GM23338 (cell line): ENCODE measurements at regions not wholly inside any gene's neighbourhood (a gene's known extent, or its start where the extent isn't known, plus 50 kb on each side); places are given as distances from the start of the nearest gene placed in this dataset.

Source experiments
- ATAC-seq: fragments of 200-7000 bp; cut with Tn5 transposase; 3 replicates; pipeline ENCODE4 v1.9.1; 2020
- DNase-seq: peaks from one replicate; pipeline ENCODE4 v3.0.0-alpha.2; 2015; ENCODE audit warnings: low spot score
- H2AFZ ChIP-seq: fragments of 200-600 bp; sonication (generic); 2 replicates; pipeline ENCODE4 v1.8.0; 2016; ENCODE audit warnings: antibody characterized with exemption, mild to moderate bottlenecking, moderate library complexity
- H3F3A ChIP-seq: fragments of 200-600 bp; sonication (generic); replicated peaks from 2 replicates; pipeline ENCODE4 v1.8.0; 2017; ENCODE audit warnings: antibody characterized with exemption, mixed run types, low read depth
- H3K27ac ChIP-seq: fragments of 200-600 bp; sonication (generic); 2 replicates; pipeline ENCODE4 v1.6.1; 2016; ENCODE audit warnings: low read depth
- H3K27me3 ChIP-seq: fragments of 200-600 bp; sonication (generic); 2 replicates; pipeline ENCODE4 v1.8.0; 2016; ENCODE audit warnings: mild to moderate bottlenecking, mixed run types, moderate library complexity; ENCODE audit not compliant: insufficient read depth
- H3K36me3 ChIP-seq: fragments of 200-600 bp; sonication (generic); 2 replicates; pipeline ENCODE4 v1.8.0; 2016; ENCODE audit warnings: mild to moderate bottlenecking; ENCODE audit not compliant: insufficient read depth
- H3K4me1 ChIP-seq: fragments of 200-600 bp; sonication (generic); 2 replicates; pipeline ENCODE4 v1.8.0; 2016; ENCODE audit warnings: mild to moderate bottlenecking, moderate library complexity; ENCODE audit not compliant: insufficient read depth
- H3K4me2 ChIP-seq: fragments of 200-600 bp; sonication (generic); 2 replicates; pipeline ENCODE4 v1.7.1; 2017; ENCODE audit warnings: mixed run types
- H3K4me3 ChIP-seq: fragments of 200-600 bp; sonication (generic); 2 replicates; pipeline ENCODE4 v1.6.1; 2016; ENCODE audit warnings: mixed run types
- H3K79me2 ChIP-seq: fragments of 200-600 bp; sonication (generic); replicated peaks from 2 replicates; pipeline ENCODE4 v1.8.0; 2017; ENCODE audit warnings: mild to moderate bottlenecking; ENCODE audit not compliant: insufficient read depth
- H3K9me2 ChIP-seq: fragments of 200-600 bp; sonication (generic); 2 replicates; pipeline ENCODE4 v1.8.0; 2017; ENCODE audit not compliant: insufficient read depth
- H4K20me1 ChIP-seq: fragments of 200-600 bp; sonication (generic); replicated peaks from 2 replicates; pipeline ENCODE4 v1.8.0; 2017; ENCODE audit warnings: mild to moderate bottlenecking; ENCODE audit not compliant: insufficient read depth
- H3K27ac Mint-ChIP-seq: 2 replicates; pipeline ENCODE4 v1.8.0; 2020; ENCODE audit warnings: inconsistent platforms, mild to moderate bottlenecking, moderate library complexity, mixed read lengths
- H3K27me3 Mint-ChIP-seq: 3 replicates; pipeline ENCODE4 v1.8.0; 2022; ENCODE audit warnings: low read depth, mild to moderate bottlenecking, moderate library complexity, mixed read lengths, inconsistent platforms; ENCODE audit not compliant: insufficient read depth, poor library complexity
- H3K36me3 Mint-ChIP-seq: 3 replicates; pipeline ENCODE4 v1.8.0; 2021; ENCODE audit warnings: low read depth, mild to moderate bottlenecking, inconsistent platforms, moderate library complexity, mixed read lengths
- H3K4me1 Mint-ChIP-seq: 3 replicates; pipeline ENCODE4 v1.8.0; 2020; ENCODE audit warnings: mild to moderate bottlenecking, inconsistent platforms, mixed read lengths
- H3K4me3 Mint-ChIP-seq: 3 replicates; pipeline ENCODE4 v1.8.0; 2021; ENCODE audit warnings: moderate library complexity, mild to moderate bottlenecking, inconsistent platforms, mixed read lengths
- H3K9me3 Mint-ChIP-seq: 3 replicates; pipeline ENCODE4 v1.8.0; 2020; ENCODE audit warnings: moderate library complexity, mild to moderate bottlenecking, inconsistent platforms, mixed read lengths
- EZH2phosphoT487 ChIP-seq: fragments of 200-600 bp; sonication (generic); IDR thresholded peaks from one replicate; pipeline ENCODE4 v1.8.1; 2018; ENCODE audit warnings: antibody characterized with exemption; ENCODE audit not compliant: unreplicated experiment
- JUNB ChIP-seq: IDR thresholded peaks from one replicate; pipeline ENCODE4 v1.6.1; 2016; ENCODE audit warnings: antibody characterized with exemption; ENCODE audit not compliant: unreplicated experiment
- NANOG ChIP-seq: IDR thresholded peaks from 2 replicates; pipeline ENCODE4 v1.6.1; 2016; ENCODE audit warnings: antibody characterized with exemption, borderline replicate concordance
- POLR2AphosphoS5 ChIP-seq: IDR thresholded peaks from 2 replicates; pipeline ENCODE4 v1.6.1; 2016; ENCODE audit warnings: antibody characterized with exemption, low read depth
- STAT1 ChIP-seq: IDR thresholded peaks from one replicate; pipeline ENCODE4 v1.6.1; 2016; ENCODE audit warnings: antibody characterized with exemption; ENCODE audit not compliant: unreplicated experiment
- ZNF114 ChIP-seq: fragments of 250-450 bp; sonication (Bioruptor Pico); IDR thresholded peaks from 2 replicates; pipeline ENCODE4 v1.5.0; 2020; ENCODE audit warnings: mild to moderate bottlenecking, moderate library complexity
- TF ChIP-seq, protein P1 (sequence below): fragments of 250-450 bp; sonication (Bioruptor Pico); IDR thresholded peaks from 2 replicates; pipeline ENCODE4 v1.5.0; 2020; ENCODE audit warnings: mild to moderate bottlenecking, moderate library complexity
- TF ChIP-seq, protein P2 (sequence below), 2 experiments: fragments of 200-600 bp in 1 of 2; sonication (generic) in 1 of 2; conservative IDR thresholded peaks; 2 replicates each; pipeline versions ENCODE4 v1.5.1 to v1.6.1; 2016 to 2017; ENCODE audit warnings: antibody characterized with exemption in 2 of 2, low read depth in 2 of 2, mild to moderate bottlenecking in 2 of 2, moderate library complexity in 1 of 2
- TF ChIP-seq, protein P3 (sequence below): IDR thresholded peaks from one replicate; pipeline ENCODE4 v1.6.1; 2018; ENCODE audit warnings: antibody characterized with exemption; ENCODE audit not compliant: unreplicated experiment
- TF ChIP-seq, protein P4 (sequence below): IDR thresholded peaks from 2 replicates; pipeline ENCODE4 v1.6.1; 2016; ENCODE audit warnings: antibody characterized with exemption

- TF ChIP-seq, protein P1, sequence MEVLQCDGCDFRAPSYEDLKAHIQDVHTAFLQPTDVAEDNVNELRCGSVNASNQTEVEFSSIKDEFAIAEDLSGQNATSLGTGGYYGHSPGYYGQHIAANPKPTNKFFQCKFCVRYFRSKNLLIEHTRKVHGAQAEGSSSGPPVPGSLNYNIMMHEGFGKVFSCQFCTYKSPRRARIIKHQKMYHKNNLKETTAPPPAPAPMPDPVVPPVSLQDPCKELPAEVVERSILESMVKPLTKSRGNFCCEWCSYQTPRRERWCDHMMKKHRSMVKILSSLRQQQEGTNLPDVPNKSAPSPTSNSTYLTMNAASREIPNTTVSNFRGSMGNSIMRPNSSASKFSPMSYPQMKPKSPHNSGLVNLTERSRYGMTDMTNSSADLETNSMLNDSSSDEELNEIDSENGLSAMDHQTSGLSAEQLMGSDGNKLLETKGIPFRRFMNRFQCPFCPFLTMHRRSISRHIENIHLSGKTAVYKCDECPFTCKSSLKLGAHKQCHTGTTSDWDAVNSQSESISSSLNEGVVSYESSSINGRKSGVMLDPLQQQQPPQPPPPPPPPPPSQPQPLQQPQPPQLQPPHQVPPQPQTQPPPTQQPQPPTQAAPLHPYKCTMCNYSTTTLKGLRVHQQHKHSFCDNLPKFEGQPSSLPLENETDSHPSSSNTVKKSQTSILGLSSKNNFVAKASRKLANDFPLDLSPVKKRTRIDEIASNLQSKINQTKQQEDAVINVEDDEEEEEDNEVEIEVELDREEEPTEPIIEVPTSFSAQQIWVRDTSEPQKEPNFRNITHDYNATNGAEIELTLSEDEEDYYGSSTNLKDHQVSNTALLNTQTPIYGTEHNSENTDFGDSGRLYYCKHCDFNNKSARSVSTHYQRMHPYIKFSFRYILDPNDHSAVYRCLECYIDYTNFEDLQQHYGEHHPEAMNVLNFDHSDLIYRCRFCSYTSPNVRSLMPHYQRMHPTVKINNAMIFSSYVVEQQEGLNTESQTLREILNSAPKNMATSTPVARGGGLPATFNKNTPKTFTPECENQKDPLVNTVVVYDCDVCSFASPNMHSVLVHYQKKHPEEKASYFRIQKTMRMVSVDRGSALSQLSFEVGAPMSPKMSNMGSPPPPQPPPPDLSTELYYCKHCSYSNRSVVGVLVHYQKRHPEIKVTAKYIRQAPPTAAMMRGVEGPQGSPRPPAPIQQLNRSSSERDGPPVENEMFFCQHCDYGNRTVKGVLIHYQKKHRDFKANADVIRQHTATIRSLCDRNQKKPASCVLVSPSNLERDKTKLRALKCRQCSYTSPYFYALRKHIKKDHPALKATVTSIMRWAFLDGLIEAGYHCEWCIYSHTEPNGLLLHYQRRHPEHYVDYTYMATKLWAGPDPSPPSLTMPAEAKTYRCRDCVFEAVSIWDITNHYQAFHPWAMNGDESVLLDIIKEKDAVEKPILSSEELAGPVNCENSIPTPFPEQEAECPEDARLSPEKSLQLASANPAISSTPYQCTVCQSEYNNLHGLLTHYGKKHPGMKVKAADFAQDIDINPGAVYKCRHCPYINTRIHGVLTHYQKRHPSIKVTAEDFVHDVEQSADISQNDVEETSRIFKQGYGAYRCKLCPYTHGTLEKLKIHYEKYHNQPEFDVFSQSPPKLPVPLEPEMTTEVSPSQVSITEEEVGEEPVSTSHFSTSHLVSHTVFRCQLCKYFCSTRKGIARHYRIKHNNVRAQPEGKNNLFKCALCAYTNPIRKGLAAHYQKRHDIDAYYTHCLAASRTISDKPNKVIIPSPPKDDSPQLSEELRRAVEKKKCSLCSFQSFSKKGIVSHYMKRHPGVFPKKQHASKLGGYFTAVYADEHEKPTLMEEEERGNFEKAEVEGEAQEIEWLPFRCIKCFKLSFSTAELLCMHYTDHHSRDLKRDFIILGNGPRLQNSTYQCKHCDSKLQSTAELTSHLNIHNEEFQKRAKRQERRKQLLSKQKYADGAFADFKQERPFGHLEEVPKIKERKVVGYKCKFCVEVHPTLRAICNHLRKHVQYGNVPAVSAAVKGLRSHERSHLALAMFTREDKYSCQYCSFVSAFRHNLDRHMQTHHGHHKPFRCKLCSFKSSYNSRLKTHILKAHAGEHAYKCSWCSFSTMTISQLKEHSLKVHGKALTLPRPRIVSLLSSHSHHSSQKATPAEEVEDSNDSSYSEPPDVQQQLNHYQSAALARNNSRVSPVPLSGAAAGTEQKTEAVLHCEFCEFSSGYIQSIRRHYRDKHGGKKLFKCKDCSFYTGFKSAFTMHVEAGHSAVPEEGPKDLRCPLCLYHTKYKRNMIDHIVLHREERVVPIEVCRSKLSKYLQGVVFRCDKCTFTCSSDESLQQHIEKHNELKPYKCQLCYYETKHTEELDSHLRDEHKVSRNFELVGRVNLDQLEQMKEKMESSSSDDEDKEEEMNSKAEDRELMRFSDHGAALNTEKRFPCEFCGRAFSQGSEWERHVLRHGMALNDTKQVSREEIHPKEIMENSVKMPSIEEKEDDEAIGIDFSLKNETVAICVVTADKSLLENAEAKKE (CRISPR knock-in tag): no peak
- TF ChIP-seq, protein P2, sequence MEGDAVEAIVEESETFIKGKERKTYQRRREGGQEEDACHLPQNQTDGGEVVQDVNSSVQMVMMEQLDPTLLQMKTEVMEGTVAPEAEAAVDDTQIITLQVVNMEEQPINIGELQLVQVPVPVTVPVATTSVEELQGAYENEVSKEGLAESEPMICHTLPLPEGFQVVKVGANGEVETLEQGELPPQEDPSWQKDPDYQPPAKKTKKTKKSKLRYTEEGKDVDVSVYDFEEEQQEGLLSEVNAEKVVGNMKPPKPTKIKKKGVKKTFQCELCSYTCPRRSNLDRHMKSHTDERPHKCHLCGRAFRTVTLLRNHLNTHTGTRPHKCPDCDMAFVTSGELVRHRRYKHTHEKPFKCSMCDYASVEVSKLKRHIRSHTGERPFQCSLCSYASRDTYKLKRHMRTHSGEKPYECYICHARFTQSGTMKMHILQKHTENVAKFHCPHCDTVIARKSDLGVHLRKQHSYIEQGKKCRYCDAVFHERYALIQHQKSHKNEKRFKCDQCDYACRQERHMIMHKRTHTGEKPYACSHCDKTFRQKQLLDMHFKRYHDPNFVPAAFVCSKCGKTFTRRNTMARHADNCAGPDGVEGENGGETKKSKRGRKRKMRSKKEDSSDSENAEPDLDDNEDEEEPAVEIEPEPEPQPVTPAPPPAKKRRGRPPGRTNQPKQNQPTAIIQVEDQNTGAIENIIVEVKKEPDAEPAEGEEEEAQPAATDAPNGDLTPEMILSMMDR (conservative IDR thresholded peaks at IDR 0.05; ENCODE audit: low read depth in 2 of 2): no peak
- no peak for TF ChIP-seq EZH2phosphoT487
- no peak for TF ChIP-seq STAT1
- TF ChIP-seq NANOG: no peak
- no peak for TF ChIP-seq ZNF114
- TF ChIP-seq POLR2AphosphoS5: no peak
Measured at GRCh38 chr5:106311230-106311915, 1359.4 kb downstream of the EFNA5 start (continued).

DNA sequence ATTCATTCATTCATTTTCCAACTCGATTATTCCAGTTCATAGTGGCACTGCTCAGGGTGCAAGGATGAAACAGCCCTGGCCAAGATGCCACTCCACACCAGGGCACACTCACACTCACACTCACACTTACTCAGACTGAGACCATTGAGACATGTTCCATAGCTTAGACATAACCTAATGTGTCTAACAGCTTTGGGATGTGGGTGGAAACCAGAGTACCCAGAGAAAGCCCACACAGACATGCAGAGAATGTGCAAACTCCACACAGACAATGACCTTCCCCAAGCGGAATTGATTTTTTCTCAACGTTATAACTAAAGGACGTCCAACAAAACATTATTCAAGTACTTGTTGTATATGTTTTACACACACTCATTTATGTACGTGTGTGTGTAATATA, 1363.5 kb downstream of the EFNA5 start:
- H3K9me2 ChIP-seq: no peaks in the 10 kb centered on the region
- ATAC-seq (no peak), DNase-seq (no peak)
- Mint-ChIP-seq H3K4me3 (no peak overlapping the region), H3K27me3 (peaks cover 3% of the 10 kb centered on the region), H3K9me3 (no peaks in the 10 kb centered on the region), H3K27ac (peak overlapping the region; percentile 95), H3K4me1 (peaks cover 29% of the 10 kb centered on the region; the same call in 2 of the 3 replicates), H3K36me3 (no peaks in the 10 kb centered on the region)
- H4K20me1 ChIP-seq: no peaks in the 10 kb centered on the region
- H2AFZ ChIP-seq: no peak overlapping the region
- peak overlapping the region; percentile 2; the same call in 1 of the 2 replicates for H3K4me2 ChIP-seq
- peak overlapping the region; percentile 7; the same call in 1 of the 2 replicates for H3K4me3 ChIP-seq
- no peaks in the 10 kb centered on the region for H3F3A ChIP-seq
- peak overlapping the region; percentile 86 for H3K27ac ChIP-seq
- peaks cover 23% of the 10 kb centered on the region for H3K4me1 ChIP-seq
- no peaks in the 10 kb centered on the region for H3K36me3 ChIP-seq
- TF ChIP-seq, protein P3, sequence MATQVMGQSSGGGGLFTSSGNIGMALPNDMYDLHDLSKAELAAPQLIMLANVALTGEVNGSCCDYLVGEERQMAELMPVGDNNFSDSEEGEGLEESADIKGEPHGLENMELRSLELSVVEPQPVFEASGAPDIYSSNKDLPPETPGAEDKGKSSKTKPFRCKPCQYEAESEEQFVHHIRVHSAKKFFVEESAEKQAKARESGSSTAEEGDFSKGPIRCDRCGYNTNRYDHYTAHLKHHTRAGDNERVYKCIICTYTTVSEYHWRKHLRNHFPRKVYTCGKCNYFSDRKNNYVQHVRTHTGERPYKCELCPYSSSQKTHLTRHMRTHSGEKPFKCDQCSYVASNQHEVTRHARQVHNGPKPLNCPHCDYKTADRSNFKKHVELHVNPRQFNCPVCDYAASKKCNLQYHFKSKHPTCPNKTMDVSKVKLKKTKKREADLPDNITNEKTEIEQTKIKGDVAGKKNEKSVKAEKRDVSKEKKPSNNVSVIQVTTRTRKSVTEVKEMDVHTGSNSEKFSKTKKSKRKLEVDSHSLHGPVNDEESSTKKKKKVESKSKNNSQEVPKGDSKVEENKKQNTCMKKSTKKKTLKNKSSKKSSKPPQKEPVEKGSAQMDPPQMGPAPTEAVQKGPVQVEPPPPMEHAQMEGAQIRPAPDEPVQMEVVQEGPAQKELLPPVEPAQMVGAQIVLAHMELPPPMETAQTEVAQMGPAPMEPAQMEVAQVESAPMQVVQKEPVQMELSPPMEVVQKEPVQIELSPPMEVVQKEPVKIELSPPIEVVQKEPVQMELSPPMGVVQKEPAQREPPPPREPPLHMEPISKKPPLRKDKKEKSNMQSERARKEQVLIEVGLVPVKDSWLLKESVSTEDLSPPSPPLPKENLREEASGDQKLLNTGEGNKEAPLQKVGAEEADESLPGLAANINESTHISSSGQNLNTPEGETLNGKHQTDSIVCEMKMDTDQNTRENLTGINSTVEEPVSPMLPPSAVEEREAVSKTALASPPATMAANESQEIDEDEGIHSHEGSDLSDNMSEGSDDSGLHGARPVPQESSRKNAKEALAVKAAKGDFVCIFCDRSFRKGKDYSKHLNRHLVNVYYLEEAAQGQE: no peak
- TF ChIP-seq, protein P2 (conservative IDR thresholded peaks at IDR 0.05; ENCODE audit: low read depth in 2 of 2): no peak
- TF ChIP-seq, protein P4, sequence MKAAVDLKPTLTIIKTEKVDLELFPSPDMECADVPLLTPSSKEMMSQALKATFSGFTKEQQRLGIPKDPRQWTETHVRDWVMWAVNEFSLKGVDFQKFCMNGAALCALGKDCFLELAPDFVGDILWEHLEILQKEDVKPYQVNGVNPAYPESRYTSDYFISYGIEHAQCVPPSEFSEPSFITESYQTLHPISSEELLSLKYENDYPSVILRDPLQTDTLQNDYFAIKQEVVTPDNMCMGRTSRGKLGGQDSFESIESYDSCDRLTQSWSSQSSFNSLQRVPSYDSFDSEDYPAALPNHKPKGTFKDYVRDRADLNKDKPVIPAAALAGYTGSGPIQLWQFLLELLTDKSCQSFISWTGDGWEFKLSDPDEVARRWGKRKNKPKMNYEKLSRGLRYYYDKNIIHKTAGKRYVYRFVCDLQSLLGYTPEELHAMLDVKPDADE: no peak
- no peak for TF ChIP-seq JUNB
- no peaks in the 10 kb centered on the region for H3K27me3 ChIP-seq
- H3K79me2 ChIP-seq: no peaks in the 10 kb centered on the region
